Spinal cord (tissue), 9 donors: ENCODE measurements at regions not wholly inside any gene's neighbourhood (a gene's known extent, or its start where the extent isn't known, plus 50 kb on each side); places are given as distances from the start of the nearest gene placed in this dataset.

Experiments
- DNase-seq, 6 donors: peaks; one replicate each; pipeline versions ENCODE4 v3.0.0 to v3.0.0-alpha.2; 2013 to 2015; ENCODE audit warnings: low spot score in 6 of 6, low read depth in 4 of 6
- H3K27ac ChIP-seq: one replicate; pipeline ENCODE4 v1.5.1; 2013; ENCODE audit warnings: low read depth, low read length, control low read depth
- H3K27me3 ChIP-seq: one replicate; pipeline ENCODE4 v1.6.1; 2013; ENCODE audit warnings: low read length; ENCODE audit not compliant: control insufficient read depth, insufficient read depth
- H3K36me3 ChIP-seq: one replicate; pipeline ENCODE4 v1.6.1; 2013; ENCODE audit warnings: low read length; ENCODE audit not compliant: control insufficient read depth, insufficient read depth
- H3K4me1 ChIP-seq: one replicate; pipeline ENCODE4 v1.6.1; 2013; ENCODE audit warnings: low read length; ENCODE audit not compliant: control insufficient read depth, insufficient read depth
- H3K4me3 ChIP-seq: one replicate; pipeline ENCODE4 v1.5.1; 2013; ENCODE audit warnings: low read depth, low read length, control low read depth
- H3K9me3 ChIP-seq: one replicate; pipeline ENCODE4 v1.6.1; 2013; ENCODE audit warnings: low read length; ENCODE audit not compliant: control insufficient read depth, insufficient read depth
- WGBS: methylation state at CpG from one replicate; pipeline ENCODE4 v1.1.5; 2013; ENCODE audit warnings: missing lambda C conversion rate; ENCODE audit not compliant: insufficient coverage; 5-methylcytosine and 5-hydroxymethylcytosine counted together
- donor health status: healthy.

GRCh38 chr2:8437228-8437948, 244.5 kb upstream of the ID2 start:
- H3K9me3 ChIP-seq = no peaks in the 10 kb centered on the region
- WGBS = 94% methylated on average over 5 of the region's 9 CpGs
- H3K4me3 ChIP-seq = no peak overlapping the region
- no peaks in the 10 kb centered on the region for H3K36me3 ChIP-seq
- H3K27ac ChIP-seq = no peak overlapping the region
- H3K4me1 ChIP-seq = peaks cover 11% of the 10 kb centered on the region
- no peaks in the 10 kb centered on the region for H3K27me3 ChIP-seq
- DNase-seq = no peak

GRCh38 chr2:8437949-8438400, 243.9 kb upstream of the ID2 start:
- H3K4me3 ChIP-seq = no peak overlapping the region
- H3K27me3 ChIP-seq = no peaks in the 10 kb centered on the region
- no peak overlapping the region for H3K27ac ChIP-seq
- no peak for DNase-seq
- H3K9me3 ChIP-seq = no peaks in the 10 kb centered on the region
- 82% methylated on average over 5 of the region's 5 CpGs for WGBS
- peaks cover 11% of the 10 kb centered on the region for H3K4me1 ChIP-seq
- no peaks in the 10 kb centered on the region for H3K36me3 ChIP-seq

GRCh38 chr2:8438476-8438875, 243.4 kb upstream of the ID2 start:
- H3K27ac ChIP-seq = no peak overlapping the region
- no peaks in the 10 kb centered on the region for H3K36me3 ChIP-seq
- H3K27me3 ChIP-seq = no peaks in the 10 kb centered on the region
- no peak overlapping the region for H3K4me3 ChIP-seq
- H3K4me1 ChIP-seq = peaks cover 11% of the 10 kb centered on the region
- no peak for DNase-seq
- WGBS = 95% methylated on average over 3 of the region's 3 CpGs
- no peaks in the 10 kb centered on the region for H3K9me3 ChIP-seq

GRCh38 chr2:8438996-8439395, 242.9 kb upstream of the ID2 start:
- H3K9me3 ChIP-seq = no peaks in the 10 kb centered on the region
- H3K4me3 ChIP-seq = no peak overlapping the region
- no peak overlapping the region for H3K27ac ChIP-seq
- H3K4me1 ChIP-seq = peaks cover 11% of the 10 kb centered on the region
- WGBS = 77% methylated on average over 5 of the region's 7 CpGs
- no peaks in the 10 kb centered on the region for H3K36me3 ChIP-seq
- DNase-seq = peak in 1 of 6 donors; percentile 21
- H3K27me3 ChIP-seq = no peaks in the 10 kb centered on the region

- 95% methylated on average over 9 of the region's 12 CpGs for WGBS
- H3K9me3 ChIP-seq = no peaks in the 10 kb centered on the region
- no peaks in the 10 kb centered on the region for H3K36me3 ChIP-seq
- DNase-seq = no peak
- H3K27ac ChIP-seq = no peak overlapping the region
- H3K27me3 ChIP-seq = no peaks in the 10 kb centered on the region
- peaks cover 11% of the 10 kb centered on the region for H3K4me1 ChIP-seq
- H3K4me3 ChIP-seq = no peak overlapping the region
Observed at GRCh38 chr2:8440029-8440778, 241.7 kb upstream of the ID2 start.

GRCh38 chr2:8441371-8441770, 240.5 kb upstream of the ID2 start:
- Histone ChIP-seq H3K27me3 (no peaks in the 10 kb centered on the region), H3K27ac (no peak overlapping the region), H3K36me3 (no peaks in the 10 kb centered on the region), H3K9me3 (no peaks in the 10 kb centered on the region), H3K4me1 (peaks cover 11% of the 10 kb centered on the region), H3K4me3 (no peak overlapping the region)
- 81% methylated on average over 7 of the region's 12 CpGs for WGBS
- DNase-seq = no peak

- H3K36me3 ChIP-seq = no peaks in the 10 kb centered on the region
- H3K9me3 ChIP-seq = no peaks in the 10 kb centered on the region
- H3K27ac ChIP-seq = no peak overlapping the region
- no peak for DNase-seq
- H3K4me1 ChIP-seq = peaks cover 11% of the 10 kb centered on the region
- WGBS = no CpG with 5 or more reads among the region's 2 CpGs
- no peaks in the 10 kb centered on the region for H3K27me3 ChIP-seq
- H3K4me3 ChIP-seq = no peak overlapping the region
Observed at GRCh38 chr2:8441986-8442385, 239.9 kb upstream of the ID2 start.

- DNase-seq = no peak
- WGBS = 69% methylated on average over 2 of the region's 4 CpGs
Observed at GRCh38 chr2:8442833-8443486, 238.9 kb upstream of the ID2 start.

GRCh38 chr2:8445580-8445979, 236.3 kb upstream of the ID2 start:
- H3K27ac ChIP-seq = no peak overlapping the region
- no peaks in the 10 kb centered on the region for H3K4me1 ChIP-seq
- H3K9me3 ChIP-seq = no peaks in the 10 kb centered on the region
- WGBS = 21% methylated on average over 2 of the region's 4 CpGs
- no peaks in the 10 kb centered on the region for H3K36me3 ChIP-seq
- DNase-seq = no peak
- H3K27me3 ChIP-seq = no peaks in the 10 kb centered on the region
- H3K4me3 ChIP-seq = no peak overlapping the region

More at GRCh38 chr2:8442833-8443486, 238.9 kb upstream of the ID2 start:
- H3K27me3 ChIP-seq = no peaks in the 10 kb centered on the region
- no peak overlapping the region for H3K27ac ChIP-seq
- H3K4me1 ChIP-seq = peaks cover 8% of the 10 kb centered on the region
- H3K36me3 ChIP-seq = no peaks in the 10 kb centered on the region
- H3K9me3 ChIP-seq = no peaks in the 10 kb centered on the region
- H3K4me3 ChIP-seq = no peak overlapping the region
